CD14-positive monocyte (primary cell): ENCODE measurements at regions not wholly inside any gene's neighbourhood (a gene's known extent, or its start where the extent isn't known, plus 50 kb on each side); places are given as distances from the start of the nearest gene placed in this dataset.

Source experiments
- DNase-seq, 3 donors: peaks; one replicate each; pipeline ENCODE4 v3.0.0-alpha.2; 2011 to 2022
- H2AFZ ChIP-seq: 2 replicates; pipeline ENCODE4 v1.6.0; 2012; ENCODE audit warnings: mild to moderate bottlenecking, low read depth, low read length, inconsistent platforms; ENCODE audit not compliant: insufficient read depth, poor library complexity, severe bottlenecking
- H3K27ac ChIP-seq, 2 donors: 1 replicate in 1 of 2; 2 replicates in 1 of 2; pipeline ENCODE4 v1.5.1; 2012 to 2013; ENCODE audit warnings: low read length in 2 of 2, control low read depth in 1 of 2, inconsistent platforms in 1 of 2, low read depth in 1 of 2, mild to moderate bottlenecking in 1 of 2
- H3K27me3 ChIP-seq, 2 donors: one replicate each; pipeline versions ENCODE4 v1.6.0 to v1.6.1; 2011 to 2013; ENCODE audit warnings: low read length in 2 of 2; ENCODE audit not compliant: control insufficient read depth in 2 of 2, insufficient read depth in 2 of 2
- H3K36me3 ChIP-seq, 2 donors: replicated peaks in 1 of 2; 1 replicate in 1 of 2; 2 replicates in 1 of 2; pipeline versions ENCODE4 v1.5.1 to v1.6.1; 2012 to 2013; ENCODE audit warnings: low read length in 2 of 2, control low read depth in 1 of 2, inconsistent platforms in 1 of 2, mild to moderate bottlenecking in 1 of 2; ENCODE audit not compliant: insufficient read depth in 2 of 2, control insufficient read depth in 1 of 2
- H3K4me1 ChIP-seq, 2 donors: 1 replicate in 1 of 2; 2 replicates in 1 of 2; pipeline versions ENCODE4 v1.5.1 to v1.6.1; 2012 to 2013; ENCODE audit warnings: low read length in 2 of 2, control low read depth in 1 of 2, inconsistent platforms in 1 of 2, mild to moderate bottlenecking in 1 of 2, moderate library complexity in 1 of 2; ENCODE audit not compliant: insufficient read depth in 2 of 2, control insufficient read depth in 1 of 2
- H3K4me2 ChIP-seq: replicated peaks from 2 replicates; pipeline ENCODE3; 2012; ENCODE audit warnings: low read length, moderate library complexity, mild to moderate bottlenecking; ENCODE audit not compliant: poor library complexity, severe bottlenecking; ENCODE audit errors: extremely low read depth
- H3K4me3 ChIP-seq, 3 experiments: fragments of 200-600 bp in 1 of 3; sonication (generic) in 1 of 3; replicated peaks in 1 of 3; 1 replicate in 2 of 3; 2 replicates in 1 of 3; pipeline ENCODE4 v1.5.1; 2011 to 2013; ENCODE audit warnings: low read length in 3 of 3, mild to moderate bottlenecking in 3 of 3, control low read depth in 2 of 3, low read depth in 2 of 3, inconsistent platforms in 1 of 3, moderate library complexity in 1 of 3
- H3K79me2 ChIP-seq: 2 replicates; pipeline ENCODE4 v1.6.0; 2012; ENCODE audit warnings: mild to moderate bottlenecking, control low read depth, inconsistent platforms, low read length, moderate library complexity; ENCODE audit not compliant: insufficient read depth
- H3K9ac ChIP-seq: 2 replicates; pipeline ENCODE4 v1.6.0; 2017; ENCODE audit warnings: low read length, mild to moderate bottlenecking; ENCODE audit not compliant: insufficient read depth, poor library complexity, severe bottlenecking
- H3K9me3 ChIP-seq, 2 donors: replicated peaks in 1 of 2; 1 replicate in 1 of 2; 2 replicates in 1 of 2; pipeline versions ENCODE4 v1.5.1 to v1.6.1; 2012 to 2013; ENCODE audit warnings: low read length in 2 of 2, control low read depth in 1 of 2; ENCODE audit not compliant: control insufficient read depth in 1 of 2, insufficient read depth in 1 of 2
- H4K20me1 ChIP-seq: 2 replicates; pipeline ENCODE4 v1.6.0; 2012; ENCODE audit warnings: mild to moderate bottlenecking, low read length, control low read depth, moderate library complexity; ENCODE audit not compliant: insufficient read depth
- H3K27ac Mint-ChIP-seq, 7 donors: one replicate each; pipeline ENCODE4 v1.8.0; 2020; ENCODE audit warnings: mild to moderate bottlenecking in 7 of 7, mixed read lengths in 7 of 7, moderate library complexity in 6 of 7, inconsistent platforms in 2 of 7
- H3K27me3 Mint-ChIP-seq, 3 donors: one replicate each; pipeline ENCODE4 v1.8.0; 2021 to 2022; ENCODE audit warnings: low read depth in 3 of 3, mild to moderate bottlenecking in 3 of 3, mixed read lengths in 3 of 3, moderate library complexity in 3 of 3, inconsistent platforms in 1 of 3
- H3K36me3 Mint-ChIP-seq, 2 donors: one replicate each; pipeline ENCODE4 v1.8.0; 2020; ENCODE audit warnings: mixed read lengths in 2 of 2, inconsistent platforms in 1 of 2, mild to moderate bottlenecking in 1 of 2
- H3K4me1 Mint-ChIP-seq: one replicate; pipeline ENCODE4 v1.8.0; 2020; ENCODE audit warnings: mild to moderate bottlenecking, mixed read lengths
- H3K4me3 Mint-ChIP-seq, 2 donors: one replicate each; pipeline ENCODE4 v1.8.0; 2020; ENCODE audit warnings: mild to moderate bottlenecking in 2 of 2, mixed read lengths in 2 of 2, moderate library complexity in 1 of 2
- H3K9me3 Mint-ChIP-seq, 7 donors: one replicate each; pipeline ENCODE4 v1.8.0; 2020 to 2022; ENCODE audit warnings: mixed read lengths in 7 of 7, mild to moderate bottlenecking in 6 of 7, moderate library complexity in 6 of 7, inconsistent platforms in 2 of 7
- CTCF ChIP-seq: fragments of 200-600 bp; IDR thresholded peaks from one replicate; pipeline ENCODE4 v1.8.0; 2022; ENCODE audit warnings: antibody characterized with exemption, mild to moderate bottlenecking
- WGBS: methylation state at CpG from one replicate; pipeline ENCODE4 v1.1.5; 2013; ENCODE audit warnings: missing lambda C conversion rate; ENCODE audit not compliant: insufficient coverage; 5-methylcytosine and 5-hydroxymethylcytosine counted together
- intact Hi-C, 2 donors: fragments of 100-400 bp; cut with micrococcal nuclease; formaldehyde crosslinking; loops; one replicate each; pipeline versions ENCODE4 v1.15.0 to v1.15.1; 2023

GRCh38 chr19:27929399-27929798 lies 1283.6 kb downstream of the UQCRFS1 start:
- no peaks in the 10 kb centered on the region for H3K36me3 Mint-ChIP-seq

GRCh38 chr19:27925202-27925601 lies 1287.7 kb downstream of the UQCRFS1 start:
- Histone ChIP-seq H3K27ac (no peak overlapping the region), H3K27me3 (no peaks in the 10 kb centered on the region), H3K9ac (no peak overlapping the region), H3K4me2 (no peak overlapping the region), H3K9me3 (peaks cover 6 to 15% of the 10 kb centered on the region in 2 donors), H2AFZ (no peak overlapping the region), H3K36me3 (no peaks in the 10 kb centered on the region), H4K20me1 (no peaks in the 10 kb centered on the region), H3K79me2 (no peaks in the 10 kb centered on the region), H3K4me1 (no peaks in the 10 kb centered on the region), H3K4me3 (no peak overlapping the region)
- no peaks in the 10 kb centered on the region for H3K36me3 Mint-ChIP-seq
- no peaks in the 10 kb centered on the region for H3K27me3 Mint-ChIP-seq
- H3K4me3 Mint-ChIP-seq: no peak overlapping the region
- TF ChIP-seq CTCF: no peak
- DNase-seq: no peak
- WGBS: 74% methylated on average over 2 of the region's 2 CpGs
- H3K9me3 Mint-ChIP-seq: peaks cover 0 to 20% (median 10%) of the 10 kb centered on the region in 7 donors
- no peaks in the 10 kb centered on the region for H3K4me1 Mint-ChIP-seq
- intact Hi-C loops: no loop called here
- no peak overlapping the region for H3K27ac Mint-ChIP-seq

More at GRCh38 chr19:27929399-27929798, 1283.6 kb downstream of the UQCRFS1 start:
- H3K79me2 ChIP-seq: no peaks in the 10 kb centered on the region
- peaks cover 4 to 15% of the 10 kb centered on the region in 2 donors for H3K9me3 ChIP-seq
- H3K4me3 ChIP-seq: no peak overlapping the region
- no peaks in the 10 kb centered on the region for H3K27me3 ChIP-seq
- intact Hi-C loops: no loop called here
- H3K9ac ChIP-seq: no peak overlapping the region
- no peaks in the 10 kb centered on the region for H3K36me3 ChIP-seq
- no peak for TF ChIP-seq CTCF
- no peak overlapping the region for H3K27ac Mint-ChIP-seq
- H2AFZ ChIP-seq: no peak overlapping the region
- H3K27ac ChIP-seq: no peak overlapping the region
- H4K20me1 ChIP-seq: no peaks in the 10 kb centered on the region
- no peak overlapping the region for H3K4me2 ChIP-seq
- no peak for DNase-seq
- no peak overlapping the region for H3K4me3 Mint-ChIP-seq
- H3K9me3 Mint-ChIP-seq: peaks cover 0 to 19% (median 4%) of the 10 kb centered on the region in 7 donors
- no peaks in the 10 kb centered on the region for H3K27me3 Mint-ChIP-seq
- no peaks in the 10 kb centered on the region for H3K4me1 ChIP-seq
- no CpG with 5 or more reads among the region's 3 CpGs for WGBS
- no peaks in the 10 kb centered on the region for H3K4me1 Mint-ChIP-seq
